Subcutaneous abdominal adipose tissue (tissue), 5 donors: ENCODE measurements at regions not wholly inside any gene's neighbourhood (a gene's known extent, or its start where the extent isn't known, plus 50 kb on each side); places are given as distances from the start of the nearest gene placed in this dataset.

Experiments used
- H3K27ac ChIP-seq: one replicate; pipeline ENCODE4 v1.7.0; 2013; ENCODE audit warnings: low read depth, mild to moderate bottlenecking, inconsistent platforms, low read length, moderate library complexity
- H3K27me3 ChIP-seq, 5 donors: one replicate each; pipeline ENCODE4 v1.7.0; 2013; ENCODE audit warnings: low read length in 5 of 5, inconsistent platforms in 1 of 5; ENCODE audit not compliant: control insufficient read depth in 5 of 5, insufficient read depth in 4 of 5
- H3K36me3 ChIP-seq, 5 donors: one replicate each; pipeline ENCODE4 v1.7.0; 2013; ENCODE audit warnings: low read length in 5 of 5; ENCODE audit not compliant: control insufficient read depth in 5 of 5, insufficient read depth in 5 of 5
- H3K4me1 ChIP-seq, 5 donors: one replicate each; pipeline ENCODE4 v1.7.0; 2013; ENCODE audit warnings: low read length in 5 of 5, mild to moderate bottlenecking in 3 of 5, moderate library complexity in 1 of 5; ENCODE audit not compliant: control insufficient read depth in 5 of 5, insufficient read depth in 5 of 5
- H3K4me3 ChIP-seq, 5 donors: one replicate each; pipeline ENCODE4 v1.7.0; 2013; ENCODE audit warnings: low read length in 5 of 5, low read depth in 1 of 5
- H3K9ac ChIP-seq, 5 donors: one replicate each; pipeline ENCODE4 v1.7.0; 2013; ENCODE audit warnings: low read length in 5 of 5, mild to moderate bottlenecking in 4 of 5, moderate library complexity in 3 of 5
- H3K9me3 ChIP-seq, 5 donors: one replicate each; pipeline ENCODE4 v1.7.0; 2013; ENCODE audit warnings: low read length in 5 of 5; ENCODE audit not compliant: control insufficient read depth in 5 of 5
- donor health status: healthy.
- donor health status: healthy.
- donor health status: healthy.
- donor health status: healthy.
- donor health status: healthy.

- Histone ChIP-seq H3K27me3 (peaks cover 0 to 16% (median 14%) of the 10 kb centered on the region in 5 donors), H3K4me1 (peaks cover 0 to 4% (median 0%) of the 10 kb centered on the region in 5 donors), H3K9ac (no peak overlapping the region), H3K9me3 (peaks cover 0 to 5% (median 0%) of the 10 kb centered on the region in 5 donors), H3K27ac (no peak overlapping the region), H3K36me3 (no peaks in the 10 kb centered on the region), H3K4me3 (no peak overlapping the region)
Observed at GRCh38 chrX:69100478-69100877, 64.8 kb downstream of the PJA1 start.

GRCh38 chrX:69097451-69098236, 67.6 kb downstream of the PJA1 start:
- Histone ChIP-seq H3K27me3 (peaks cover 0 to 10% (median 6%) of the 10 kb centered on the region in 5 donors), H3K4me1 (no peaks in the 10 kb centered on the region), H3K4me3 (no peak overlapping the region), H3K9me3 (peaks cover 0 to 2% (median 0%) of the 10 kb centered on the region in 5 donors), H3K36me3 (no peaks in the 10 kb centered on the region), H3K27ac (no peak overlapping the region), H3K9ac (no peak overlapping the region)

- H3K27ac ChIP-seq = no peak overlapping the region
- no peak overlapping the region for H3K4me3 ChIP-seq
- no peak overlapping the region for H3K9ac ChIP-seq
- no peaks in the 10 kb centered on the region for H3K9me3 ChIP-seq
- H3K36me3 ChIP-seq = no peaks in the 10 kb centered on the region
- peaks cover 0 to 10% (median 8%) of the 10 kb centered on the region in 5 donors for H3K27me3 ChIP-seq
- H3K4me1 ChIP-seq = no peaks in the 10 kb centered on the region
Observed at GRCh38 chrX:69096963-69097362, 68.3 kb downstream of the PJA1 start.

- Histone ChIP-seq H3K27me3 (peaks cover 0 to 17% (median 7%) of the 10 kb centered on the region in 5 donors), H3K9ac (no peak overlapping the region), H3K4me1 (no peaks in the 10 kb centered on the region), H3K36me3 (no peaks in the 10 kb centered on the region), H3K9me3 (no peaks in the 10 kb centered on the region), H3K27ac (no peak overlapping the region), H3K4me3 (no peak overlapping the region)
Observed at GRCh38 chrX:69094977-69095669, 70.1 kb downstream of the PJA1 start.

- H3K4me1 ChIP-seq = no peaks in the 10 kb centered on the region
- H3K36me3 ChIP-seq = no peaks in the 10 kb centered on the region
- H3K27me3 ChIP-seq = peaks cover 0 to 17% (median 4%) of the 10 kb centered on the region in 5 donors
- H3K4me3 ChIP-seq = no peak overlapping the region
- no peak overlapping the region for H3K9ac ChIP-seq
- H3K9me3 ChIP-seq = no peaks in the 10 kb centered on the region
- H3K27ac ChIP-seq = no peak overlapping the region
Observed at GRCh38 chrX:69093960-69094871, 71.0 kb downstream of the PJA1 start.

GRCh38 chrX:69090022-69090421, 75.2 kb downstream of the PJA1 start:
- H3K9ac ChIP-seq = no peak overlapping the region
- peaks cover 0 to 33% (median 18%) of the 10 kb centered on the region in 5 donors for H3K27me3 ChIP-seq
- H3K4me1 ChIP-seq = no peaks in the 10 kb centered on the region
- no peak overlapping the region for H3K4me3 ChIP-seq
- no peaks in the 10 kb centered on the region for H3K9me3 ChIP-seq
- no peaks in the 10 kb centered on the region for H3K36me3 ChIP-seq
- H3K27ac ChIP-seq = no peak overlapping the region

DNA sequence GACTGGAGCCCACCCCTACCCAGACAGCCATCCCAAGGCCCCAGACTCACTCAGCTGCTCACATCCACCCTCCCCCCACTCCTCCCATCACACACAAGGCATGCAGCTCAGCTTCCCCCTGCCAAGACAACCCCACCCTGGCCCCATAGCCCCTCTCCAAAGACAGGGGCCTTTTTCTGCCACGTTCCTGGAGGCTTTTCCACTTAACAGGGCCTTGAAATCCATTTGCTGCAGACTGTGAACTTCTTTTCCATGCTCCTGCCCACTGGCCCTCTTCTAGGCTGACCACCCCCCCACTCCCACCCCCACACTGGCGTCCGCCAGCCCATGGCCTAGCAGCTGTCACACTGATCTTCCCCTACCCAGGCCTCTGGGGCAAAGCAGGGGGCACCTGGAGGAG, 76.0 kb downstream of the PJA1 start:
- H3K27ac ChIP-seq = no peak overlapping the region
- no peak overlapping the region for H3K4me3 ChIP-seq
- H3K27me3 ChIP-seq = peaks cover 0 to 32% (median 21%) of the 10 kb centered on the region in 5 donors
- no peaks in the 10 kb centered on the region for H3K4me1 ChIP-seq
- no peaks in the 10 kb centered on the region for H3K36me3 ChIP-seq
- no peaks in the 10 kb centered on the region for H3K9me3 ChIP-seq
- no peak overlapping the region for H3K9ac ChIP-seq

- Histone ChIP-seq H3K9me3 (no peaks in the 10 kb centered on the region), H3K36me3 (no peaks in the 10 kb centered on the region), H3K9ac (no peak overlapping the region), H3K27me3 (peaks cover 0 to 34% (median 19%) of the 10 kb centered on the region in 5 donors), H3K27ac (no peak overlapping the region), H3K4me3 (no peak overlapping the region), H3K4me1 (no peaks in the 10 kb centered on the region)
Observed at GRCh38 chrX:69088171-69088938, 76.9 kb downstream of the PJA1 start.

- H3K9ac ChIP-seq = no peak overlapping the region
- H3K4me3 ChIP-seq = no peak overlapping the region
- no peaks in the 10 kb centered on the region for H3K9me3 ChIP-seq
- peaks cover 0 to 8% (median 0%) of the 10 kb centered on the region in 5 donors for H3K4me1 ChIP-seq
- no peaks in the 10 kb centered on the region for H3K36me3 ChIP-seq
- H3K27me3 ChIP-seq = peaks cover 0 to 31% (median 18%) of the 10 kb centered on the region in 5 donors
- H3K27ac ChIP-seq = no peak overlapping the region
Observed at GRCh38 chrX:69085826-69086225, 79.4 kb downstream of the PJA1 start.
